ENCODE measurements at regions not wholly inside any gene's neighbourhood (a gene's known extent, or its start where the extent isn't known, plus 50 kb on each side); places are given as distances from the start of the nearest gene placed in this dataset.

- in situ Hi-C loops (cut with HindIII; ENCODE audit: extremely low pct_ligation_motif_present, low pct_unique_long_range_greater_than_20kb) (no loop called here), intact Hi-C loops (cut with micrococcal nuclease; ENCODE audit: unreplicated experiment) (no loop called here)
- Histone ChIP-seq H3K27ac (ENCODE audit: extremely low read length, insufficient read depth, low read length) (no peak overlapping the region), H3K9me3 (ENCODE audit: low read length) (peaks cover 79% of the 10 kb centered on the region), H3K27me3 (ENCODE audit: control insufficient read depth in 1 of 2, insufficient read depth in 2 of 2, low read length in 2 of 2) (no peaks in the 10 kb centered on the region), H3K4me2 (ENCODE audit: low read depth, low read length) (no peak overlapping the region), H2AFZ (ENCODE audit: low read length) (no peak overlapping the region), H3K79me2 (ENCODE audit: insufficient read depth, low read length) (no peaks in the 10 kb centered on the region), H4K20me1 (ENCODE audit: insufficient read depth, low read length) (no peaks in the 10 kb centered on the region), H3K36me3 (replicated peaks in 1 of 2; ENCODE audit: control insufficient read depth in 1 of 2, insufficient read depth in 2 of 2, low read length in 2 of 2) (no peaks in the 10 kb centered on the region), H3K4me3 (replicated peaks in 1 of 3; ENCODE audit: insufficient read depth in 1 of 3, low read depth in 2 of 3, low read length in 3 of 3) (no peak overlapping the region), H3K4me1 (ENCODE audit: insufficient read depth, low read length) (no peaks in the 10 kb centered on the region), H3K9ac (ENCODE audit: insufficient read depth, low read depth, low read length) (no peak overlapping the region)
- WGBS (ENCODE audit: low lambda C conversion rate) = 3% methylated on average over 1 of the region's 1 CpG
- TF ChIP-seq ZNF891 (CRISPR knock-in tag; IDR thresholded peaks at IDR 0.05) (no peak), ZNF784 (CRISPR knock-in tag; IDR thresholded peaks at IDR 0.05; ENCODE audit: borderline replicate concordance) (no peak), ZBTB21 (CRISPR knock-in tag; IDR thresholded peaks at IDR 0.05) (no peak), RAD21 (CRISPR knock-in tag; IDR thresholded peaks at IDR 0.05) (no peak)
- no TSS peak for BruUV-seq (replicated peaks)
- CTCF ChIA-PET (ENCODE audit: low intra/inter-chr PET ratio, low total read pairs) = no interaction called here
- FAIRE-seq = no peak
- ATAC-seq = no peak
- DNase-seq (ENCODE audit: low spot score) = no peak
- POLR2A ChIA-PET = no interaction called here
Measured at GRCh38 chr17:52546990-52547389, 388.5 kb upstream of the CA10 start.

GRCh38 chr17:52546493-52546892 is 388.0 kb upstream of the CA10 start:
- H3K36me3 ChIP-seq (replicated peaks in 1 of 2; ENCODE audit: control insufficient read depth in 1 of 2, insufficient read depth in 2 of 2, low read length in 2 of 2) = no peaks in the 10 kb centered on the region
- peaks cover 79% of the 10 kb centered on the region for H3K9me3 ChIP-seq (ENCODE audit: low read length)
- H3K27me3 ChIP-seq (ENCODE audit: control insufficient read depth in 1 of 2, insufficient read depth in 2 of 2, low read length in 2 of 2) = no peaks in the 10 kb centered on the region
- H3K4me3 ChIP-seq (replicated peaks in 1 of 3; ENCODE audit: insufficient read depth in 1 of 3, low read depth in 2 of 3, low read length in 3 of 3) = no peak overlapping the region
- in situ Hi-C loops (cut with HindIII; ENCODE audit: extremely low pct_ligation_motif_present, low pct_unique_long_range_greater_than_20kb) = no loop called here
- FAIRE-seq (no peak), DNase-seq (ENCODE audit: low spot score) (no peak), ATAC-seq (no peak)
- no peak overlapping the region for H3K4me2 ChIP-seq (ENCODE audit: low read depth, low read length)
- POLR2A ChIA-PET = no interaction called here
- no peaks in the 10 kb centered on the region for H3K4me1 ChIP-seq (ENCODE audit: insufficient read depth, low read length)
- H3K27ac ChIP-seq (ENCODE audit: extremely low read length, insufficient read depth, low read length) = no peak overlapping the region
- no peaks in the 10 kb centered on the region for H3K79me2 ChIP-seq (ENCODE audit: insufficient read depth, low read length)
- no peaks in the 10 kb centered on the region for H4K20me1 ChIP-seq (ENCODE audit: insufficient read depth, low read length)
- no peak overlapping the region for H2AFZ ChIP-seq (ENCODE audit: low read length)
- no TSS peak for BruUV-seq (replicated peaks)
- CTCF ChIA-PET (ENCODE audit: low intra/inter-chr PET ratio, low total read pairs) = no interaction called here
- no peak overlapping the region for H3K9ac ChIP-seq (ENCODE audit: insufficient read depth, low read depth, low read length)
- WGBS (ENCODE audit: low lambda C conversion rate) = 0% methylated on average over 3 of the region's 3 CpGs
- intact Hi-C loops (cut with micrococcal nuclease; ENCODE audit: unreplicated experiment) = no loop called here
- TF ChIP-seq ZSCAN12 (CRISPR knock-in tag; IDR thresholded peaks at IDR 0.05) (no peak), CHD2 (IDR thresholded peaks at IDR 0.05; ENCODE audit: low read depth, low read length) (no peak), ZNF678 (CRISPR knock-in tag; IDR thresholded peaks at IDR 0.05) (no peak), ZNF672 (CRISPR knock-in tag; IDR thresholded peaks at IDR 0.05) (no peak), GRHL1 (CRISPR knock-in tag; conservative IDR thresholded peaks at IDR 0.05) (no peak), KDM3A (CRISPR knock-in tag; IDR thresholded peaks at IDR 0.05; ENCODE audit: low read depth) (no peak), RARG (CRISPR knock-in tag; IDR thresholded peaks at IDR 0.05; ENCODE audit: low read depth) (no peak), RFX1 (IDR thresholded peaks at IDR 0.05) (no peak), RBAK (CRISPR knock-in tag; IDR thresholded peaks at IDR 0.05) (no peak), ZNF616 (CRISPR knock-in tag; IDR thresholded peaks at IDR 0.05; ENCODE audit: low read depth) (no peak), SALL1 (CRISPR knock-in tag; IDR thresholded peaks at IDR 0.05) (no peak), ZBTB49 (CRISPR knock-in tag; IDR thresholded peaks at IDR 0.05; ENCODE audit: borderline replicate concordance) (no peak), ZNF431 (CRISPR knock-in tag; IDR thresholded peaks at IDR 0.05; ENCODE audit: borderline replicate concordance, low read depth) (no peak), HNF4A (CRISPR knock-in tag; IDR thresholded peaks at IDR 0.05) (no peak)

Measured in HepG2 (cell line).